C4-2B (cell line): ENCODE measurements at regions not wholly inside any gene's neighbourhood (a gene's known extent, or its start where the extent isn't known, plus 50 kb on each side); places are given as distances from the start of the nearest gene placed in this dataset.
"Not testable (repeated sequence)": the region's sequence is repeated elsewhere in the genome, so short reads cannot be mapped to it uniquely, and the experiment has no call there.

ENCODE experiments used
- H3K27ac ChIP-seq: fragments of 450-650 bp; 2 replicates; pipeline ENCODE4 v1.5.1; 2017
- ZFX ChIP-seq: fragments of 450-650 bp; IDR thresholded peaks from 2 replicates; pipeline ENCODE4 v1.6.1; 2017
- TF ChIP-seq, protein P1 (sequence below): fragments of 450-650 bp; conservative IDR thresholded peaks from 2 replicates; pipeline ENCODE4 v1.5.1; 2017; ENCODE audit warnings: mild to moderate bottlenecking

DNA sequence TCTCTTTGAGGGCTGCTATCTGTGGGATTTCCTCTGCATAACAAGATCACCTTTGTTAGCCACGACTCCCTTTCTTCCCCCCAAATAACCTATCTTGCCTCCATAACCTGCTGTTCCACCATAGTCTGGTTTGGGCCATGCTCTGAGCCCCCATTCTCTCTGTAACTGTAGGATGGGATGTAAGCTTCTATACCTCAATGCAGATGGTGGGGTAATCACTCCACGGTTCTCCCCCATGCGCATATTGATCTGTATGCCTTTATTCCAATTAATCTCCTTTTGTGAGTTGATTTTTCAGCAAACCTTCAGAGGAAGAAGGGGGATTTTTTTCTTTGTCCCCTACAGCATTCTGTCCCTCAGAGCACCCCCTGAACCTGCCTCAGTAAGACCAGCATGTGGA is 170.1 kb upstream of the IRF2BP2 start:
- H3K27ac ChIP-seq = no peak overlapping the region
- no peak for TF ChIP-seq ZFX
- TF ChIP-seq, protein P1, sequence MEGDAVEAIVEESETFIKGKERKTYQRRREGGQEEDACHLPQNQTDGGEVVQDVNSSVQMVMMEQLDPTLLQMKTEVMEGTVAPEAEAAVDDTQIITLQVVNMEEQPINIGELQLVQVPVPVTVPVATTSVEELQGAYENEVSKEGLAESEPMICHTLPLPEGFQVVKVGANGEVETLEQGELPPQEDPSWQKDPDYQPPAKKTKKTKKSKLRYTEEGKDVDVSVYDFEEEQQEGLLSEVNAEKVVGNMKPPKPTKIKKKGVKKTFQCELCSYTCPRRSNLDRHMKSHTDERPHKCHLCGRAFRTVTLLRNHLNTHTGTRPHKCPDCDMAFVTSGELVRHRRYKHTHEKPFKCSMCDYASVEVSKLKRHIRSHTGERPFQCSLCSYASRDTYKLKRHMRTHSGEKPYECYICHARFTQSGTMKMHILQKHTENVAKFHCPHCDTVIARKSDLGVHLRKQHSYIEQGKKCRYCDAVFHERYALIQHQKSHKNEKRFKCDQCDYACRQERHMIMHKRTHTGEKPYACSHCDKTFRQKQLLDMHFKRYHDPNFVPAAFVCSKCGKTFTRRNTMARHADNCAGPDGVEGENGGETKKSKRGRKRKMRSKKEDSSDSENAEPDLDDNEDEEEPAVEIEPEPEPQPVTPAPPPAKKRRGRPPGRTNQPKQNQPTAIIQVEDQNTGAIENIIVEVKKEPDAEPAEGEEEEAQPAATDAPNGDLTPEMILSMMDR = no peak

DNA sequence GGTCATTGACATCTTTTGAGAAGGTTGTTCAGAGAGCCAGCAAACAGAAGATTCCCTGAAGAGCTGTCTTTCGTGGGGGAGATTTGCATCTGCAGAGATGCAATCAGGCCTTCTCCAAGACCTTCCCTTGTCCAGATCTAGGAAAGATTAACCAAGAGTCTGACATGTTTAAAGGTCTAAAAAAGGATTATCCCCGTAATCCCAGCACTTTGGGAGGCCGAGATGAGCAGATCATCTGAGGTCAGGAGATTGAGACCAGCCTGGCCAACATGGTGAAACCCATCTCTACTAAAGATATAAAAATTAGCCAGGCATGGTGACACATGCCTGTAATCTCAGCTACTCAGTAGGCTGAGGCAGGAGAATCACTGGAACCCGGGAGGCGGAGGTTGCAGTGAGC is 169.6 kb upstream of the IRF2BP2 start:
- H3K27ac ChIP-seq = not testable (repeated sequence)

GRCh38 chr1:234779160-234779538 is 169.2 kb upstream of the IRF2BP2 start:
- no peak for TF ChIP-seq ZFX
- TF ChIP-seq, protein P1 = no peak
- H3K27ac ChIP-seq = no peak overlapping the region

DNA sequence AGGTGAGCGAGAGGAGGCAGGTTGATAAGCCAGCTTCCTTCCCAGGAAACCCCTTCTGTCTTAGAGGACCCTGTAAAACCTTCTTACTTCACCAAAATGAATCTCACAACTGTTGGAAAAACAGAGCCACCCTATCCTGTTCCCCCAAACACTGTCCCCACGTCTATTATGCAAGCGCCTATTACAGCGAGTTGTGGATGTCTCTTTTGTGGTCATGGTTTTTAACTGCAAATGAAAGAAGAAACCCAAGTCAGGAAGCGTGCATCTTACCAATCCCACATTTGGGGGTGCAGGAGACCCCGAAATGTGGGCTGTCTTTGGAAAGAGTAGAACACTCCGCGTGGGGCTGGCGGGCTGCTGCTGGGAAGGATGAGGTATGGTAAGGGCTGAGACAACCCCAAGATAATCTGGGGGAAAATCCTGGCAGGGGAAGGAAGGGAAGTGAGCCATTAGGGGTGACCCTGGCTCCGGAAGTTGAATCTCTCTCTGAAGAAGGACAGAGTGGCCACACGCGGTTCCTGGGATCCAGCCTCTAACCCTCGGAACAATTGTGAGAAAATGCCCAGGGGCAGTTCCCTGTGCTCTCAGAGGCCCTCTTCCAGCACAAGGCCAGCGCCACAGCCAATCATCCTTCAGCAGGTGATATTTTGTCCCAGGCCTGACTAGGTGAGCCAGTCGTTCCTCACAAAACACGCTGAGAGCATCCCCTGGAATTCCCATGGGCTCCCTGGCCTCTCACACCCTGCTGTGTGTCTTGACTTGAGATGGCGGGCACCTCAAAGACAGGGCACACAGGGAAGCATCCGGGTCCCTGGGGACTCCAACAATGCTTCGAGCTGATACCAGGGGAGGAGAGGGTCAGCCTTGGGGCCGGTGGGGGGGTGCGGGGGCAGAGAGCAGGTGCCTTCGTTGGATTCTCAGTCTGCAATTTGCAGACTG is 168.5 kb upstream of the IRF2BP2 start:
- TF ChIP-seq, protein P1 = no peak
- no peak for TF ChIP-seq ZFX
- no peak overlapping the region for H3K27ac ChIP-seq

- no peak for TF ChIP-seq ZFX
- TF ChIP-seq, protein P1 = no peak
- H3K27ac ChIP-seq = no peak overlapping the region
Measured at GRCh38 chr1:234777856-234778220, 167.9 kb upstream of the IRF2BP2 start.

GRCh38 chr1:234776876-234777855 is 167.2 kb upstream of the IRF2BP2 start:
- H3K27ac ChIP-seq = no peak overlapping the region
- TF ChIP-seq ZFX = no peak
- TF ChIP-seq, protein P1 = no peak

DNA sequence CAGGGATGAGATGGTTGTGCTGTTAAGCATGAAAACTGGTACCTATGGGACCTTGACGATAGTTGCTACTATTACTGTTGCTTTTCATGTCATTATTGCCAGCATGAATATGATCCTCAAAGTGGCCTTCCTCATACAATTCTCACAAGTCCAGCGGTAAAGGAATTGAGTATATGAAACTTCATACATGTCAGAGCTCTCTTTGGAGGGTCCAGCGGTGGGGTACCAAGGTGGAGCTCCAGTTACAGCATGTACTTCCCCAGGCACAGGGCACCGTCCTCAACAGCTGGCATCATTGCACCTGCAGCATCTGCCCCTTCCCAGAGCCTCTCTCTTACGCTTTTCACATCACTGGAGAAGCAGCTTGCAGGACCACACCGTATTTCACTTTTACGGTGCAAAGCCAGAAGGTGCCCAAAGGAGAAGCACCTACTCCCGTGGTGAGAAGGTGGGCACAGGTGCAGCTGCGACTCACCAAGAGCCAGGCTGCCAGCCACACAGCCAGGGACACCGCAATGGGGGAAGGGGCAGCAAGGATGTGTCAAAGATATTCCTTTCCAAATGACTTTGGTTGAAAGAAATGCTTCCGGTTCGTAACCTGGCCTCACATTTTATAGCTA is 166.4 kb upstream of the IRF2BP2 start:
- H3K27ac ChIP-seq = no peak overlapping the region
- no peak for TF ChIP-seq ZFX
- TF ChIP-seq, protein P1 = no peak
